ENCODE measurements at regions not wholly inside any gene's neighbourhood (a gene's known extent, or its start where the extent isn't known, plus 50 kb on each side); places are given as distances from the start of the nearest gene placed in this dataset.

DNA sequence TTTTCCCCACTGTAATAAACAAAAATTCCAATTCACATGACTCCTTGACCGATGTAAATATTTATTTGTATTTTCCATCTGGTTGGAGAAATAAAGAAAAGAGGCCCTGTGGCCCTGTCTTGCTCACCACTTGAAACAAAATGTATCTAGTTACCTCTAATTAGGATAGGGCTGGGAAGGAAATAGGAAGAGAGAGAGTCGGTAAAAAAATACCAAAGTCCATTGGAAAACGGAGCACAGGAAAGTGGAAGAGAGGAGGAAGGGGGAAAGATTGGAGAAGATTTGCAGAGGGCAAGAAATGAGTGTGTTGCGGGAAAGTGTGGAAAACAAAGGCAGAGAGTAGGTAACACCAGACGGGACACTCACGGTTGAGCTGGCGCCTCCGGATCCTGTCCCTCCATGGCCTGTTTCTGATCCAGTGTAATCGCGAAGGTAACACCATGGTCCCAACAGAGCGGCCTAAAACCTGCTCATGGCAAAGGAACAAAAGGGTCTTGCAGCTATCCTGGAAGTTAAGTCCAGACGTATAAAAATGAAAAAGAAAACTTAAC lies 105.8 kb upstream of the RIPOR2 start:
- TF ChIP-seq, protein P1, sequence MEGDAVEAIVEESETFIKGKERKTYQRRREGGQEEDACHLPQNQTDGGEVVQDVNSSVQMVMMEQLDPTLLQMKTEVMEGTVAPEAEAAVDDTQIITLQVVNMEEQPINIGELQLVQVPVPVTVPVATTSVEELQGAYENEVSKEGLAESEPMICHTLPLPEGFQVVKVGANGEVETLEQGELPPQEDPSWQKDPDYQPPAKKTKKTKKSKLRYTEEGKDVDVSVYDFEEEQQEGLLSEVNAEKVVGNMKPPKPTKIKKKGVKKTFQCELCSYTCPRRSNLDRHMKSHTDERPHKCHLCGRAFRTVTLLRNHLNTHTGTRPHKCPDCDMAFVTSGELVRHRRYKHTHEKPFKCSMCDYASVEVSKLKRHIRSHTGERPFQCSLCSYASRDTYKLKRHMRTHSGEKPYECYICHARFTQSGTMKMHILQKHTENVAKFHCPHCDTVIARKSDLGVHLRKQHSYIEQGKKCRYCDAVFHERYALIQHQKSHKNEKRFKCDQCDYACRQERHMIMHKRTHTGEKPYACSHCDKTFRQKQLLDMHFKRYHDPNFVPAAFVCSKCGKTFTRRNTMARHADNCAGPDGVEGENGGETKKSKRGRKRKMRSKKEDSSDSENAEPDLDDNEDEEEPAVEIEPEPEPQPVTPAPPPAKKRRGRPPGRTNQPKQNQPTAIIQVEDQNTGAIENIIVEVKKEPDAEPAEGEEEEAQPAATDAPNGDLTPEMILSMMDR (conservative IDR thresholded peaks at IDR 0.05; ENCODE audit: low read length): no peak
- no peak for TF ChIP-seq EZH2phosphoT487 (IDR thresholded peaks at IDR 0.05; ENCODE audit: borderline replicate concordance)

All from Loucy (cell line).